Astrocyte (in vitro differentiated cells and primary cell): ENCODE measurements at regions not wholly inside any gene's neighbourhood (a gene's known extent, or its start where the extent isn't known, plus 50 kb on each side); places are given as distances from the start of the nearest gene placed in this dataset.

ENCODE experiments used
- EZH2 ChIP-seq: IDR thresholded peaks from 2 replicates; pipeline ENCODE4 v1.6.1; 2012; ENCODE audit warnings: mild to moderate bottlenecking, low read length, inconsistent platforms; ENCODE audit not compliant: insufficient read depth
- TF ChIP-seq, protein P1 (sequence below): IDR thresholded peaks from 2 replicates; pipeline ENCODE4 v1.5.1; 2011; ENCODE audit warnings: low read depth, mild to moderate bottlenecking, inconsistent platforms, low read length, moderate library complexity; ENCODE audit not compliant: insufficient read depth

DNA sequence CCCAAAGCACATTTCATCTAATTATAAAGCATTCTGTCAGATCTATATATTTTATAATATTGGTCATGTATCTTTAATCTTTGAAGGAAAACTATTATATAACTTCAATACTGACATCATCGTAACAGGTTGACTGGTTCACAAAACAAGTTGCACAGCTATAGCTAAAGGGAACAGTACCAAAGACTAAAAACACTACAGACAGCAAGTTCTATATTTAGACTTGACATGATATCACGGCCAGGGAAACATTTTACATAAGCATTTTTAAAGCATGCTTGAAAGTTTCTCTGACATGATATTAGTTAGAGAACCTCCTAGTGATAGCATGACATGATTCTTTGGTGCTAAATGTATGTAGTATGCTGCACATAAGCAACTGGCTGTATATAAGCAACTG lies 182.5 kb downstream of the NDFIP2 start:
- TF ChIP-seq, protein P1, sequence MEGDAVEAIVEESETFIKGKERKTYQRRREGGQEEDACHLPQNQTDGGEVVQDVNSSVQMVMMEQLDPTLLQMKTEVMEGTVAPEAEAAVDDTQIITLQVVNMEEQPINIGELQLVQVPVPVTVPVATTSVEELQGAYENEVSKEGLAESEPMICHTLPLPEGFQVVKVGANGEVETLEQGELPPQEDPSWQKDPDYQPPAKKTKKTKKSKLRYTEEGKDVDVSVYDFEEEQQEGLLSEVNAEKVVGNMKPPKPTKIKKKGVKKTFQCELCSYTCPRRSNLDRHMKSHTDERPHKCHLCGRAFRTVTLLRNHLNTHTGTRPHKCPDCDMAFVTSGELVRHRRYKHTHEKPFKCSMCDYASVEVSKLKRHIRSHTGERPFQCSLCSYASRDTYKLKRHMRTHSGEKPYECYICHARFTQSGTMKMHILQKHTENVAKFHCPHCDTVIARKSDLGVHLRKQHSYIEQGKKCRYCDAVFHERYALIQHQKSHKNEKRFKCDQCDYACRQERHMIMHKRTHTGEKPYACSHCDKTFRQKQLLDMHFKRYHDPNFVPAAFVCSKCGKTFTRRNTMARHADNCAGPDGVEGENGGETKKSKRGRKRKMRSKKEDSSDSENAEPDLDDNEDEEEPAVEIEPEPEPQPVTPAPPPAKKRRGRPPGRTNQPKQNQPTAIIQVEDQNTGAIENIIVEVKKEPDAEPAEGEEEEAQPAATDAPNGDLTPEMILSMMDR = no peak
- no peak for TF ChIP-seq EZH2
